Mucosa of descending colon (tissue), 3 donors: ENCODE measurements at regions not wholly inside any gene's neighbourhood (a gene's known extent, or its start where the extent isn't known, plus 50 kb on each side); places are given as distances from the start of the nearest gene placed in this dataset.

Experiments
- ATAC-seq: fragments of 200-7000 bp; cut with Tn5 transposase; one replicate; pipeline ENCODE4 v1.9.1; 2020; ENCODE audit warnings: mild to moderate bottlenecking, moderate library complexity
- DNase-seq, 3 donors: peaks; one replicate each; pipeline ENCODE4 v3.0.0-alpha.2; 2020
- H3K36me3 ChIP-seq: fragments of 200-600 bp; one replicate; pipeline ENCODE4 v1.8.0; 2021; ENCODE audit warnings: low read depth, mild to moderate bottlenecking
- H3K4me1 ChIP-seq: fragments of 200-600 bp; one replicate; pipeline ENCODE4 v1.8.0; 2021; ENCODE audit warnings: low read depth, mild to moderate bottlenecking
- H3K4me3 ChIP-seq: fragments of 200-600 bp; one replicate; pipeline ENCODE4 v1.8.0; 2021; ENCODE audit warnings: mild to moderate bottlenecking
- H3K9me3 ChIP-seq: fragments of 200-600 bp; one replicate; pipeline ENCODE4 v1.8.0; 2021; ENCODE audit warnings: mild to moderate bottlenecking
- intact Hi-C, 2 donors: fragments of 100-400 bp; cut with DNase I in 1 of 2; cut with micrococcal nuclease in 1 of 2; formaldehyde crosslinking; loops; one replicate each; pipeline versions ENCODE4 v1.11.0 to v1.11.1; 2022; cut with DNase I, micrococcal nuclease
- TF ChIP-seq, protein P1 (sequence below): fragments of 200-600 bp; IDR thresholded peaks from one replicate; pipeline ENCODE4 v1.8.0; 2022; ENCODE audit warnings: antibody characterized with exemption, mild to moderate bottlenecking
- donor health status: DM: no; HTN: no; CAD: no; lungs with moderate emphysema.
- donor health status: DM: no; HTN: no; CAD: no.
- donor health status: DM: no; HTN: yes; CAD: no.

- no peak for ATAC-seq
- TF ChIP-seq, protein P1, sequence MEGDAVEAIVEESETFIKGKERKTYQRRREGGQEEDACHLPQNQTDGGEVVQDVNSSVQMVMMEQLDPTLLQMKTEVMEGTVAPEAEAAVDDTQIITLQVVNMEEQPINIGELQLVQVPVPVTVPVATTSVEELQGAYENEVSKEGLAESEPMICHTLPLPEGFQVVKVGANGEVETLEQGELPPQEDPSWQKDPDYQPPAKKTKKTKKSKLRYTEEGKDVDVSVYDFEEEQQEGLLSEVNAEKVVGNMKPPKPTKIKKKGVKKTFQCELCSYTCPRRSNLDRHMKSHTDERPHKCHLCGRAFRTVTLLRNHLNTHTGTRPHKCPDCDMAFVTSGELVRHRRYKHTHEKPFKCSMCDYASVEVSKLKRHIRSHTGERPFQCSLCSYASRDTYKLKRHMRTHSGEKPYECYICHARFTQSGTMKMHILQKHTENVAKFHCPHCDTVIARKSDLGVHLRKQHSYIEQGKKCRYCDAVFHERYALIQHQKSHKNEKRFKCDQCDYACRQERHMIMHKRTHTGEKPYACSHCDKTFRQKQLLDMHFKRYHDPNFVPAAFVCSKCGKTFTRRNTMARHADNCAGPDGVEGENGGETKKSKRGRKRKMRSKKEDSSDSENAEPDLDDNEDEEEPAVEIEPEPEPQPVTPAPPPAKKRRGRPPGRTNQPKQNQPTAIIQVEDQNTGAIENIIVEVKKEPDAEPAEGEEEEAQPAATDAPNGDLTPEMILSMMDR: no peak
- Histone ChIP-seq H3K4me1 (no peaks in the 10 kb centered on the region), H3K9me3 (no peaks in the 10 kb centered on the region), H3K4me3 (no peak overlapping the region), H3K36me3 (no peaks in the 10 kb centered on the region)
- intact Hi-C loops: no loop called here
- DNase-seq: peak in 1 of 3 donors; percentile 12
These were observed 107.7 kb upstream of the EEPD1 start for GRCh38 chr7:36045326-36045725.

DNA sequence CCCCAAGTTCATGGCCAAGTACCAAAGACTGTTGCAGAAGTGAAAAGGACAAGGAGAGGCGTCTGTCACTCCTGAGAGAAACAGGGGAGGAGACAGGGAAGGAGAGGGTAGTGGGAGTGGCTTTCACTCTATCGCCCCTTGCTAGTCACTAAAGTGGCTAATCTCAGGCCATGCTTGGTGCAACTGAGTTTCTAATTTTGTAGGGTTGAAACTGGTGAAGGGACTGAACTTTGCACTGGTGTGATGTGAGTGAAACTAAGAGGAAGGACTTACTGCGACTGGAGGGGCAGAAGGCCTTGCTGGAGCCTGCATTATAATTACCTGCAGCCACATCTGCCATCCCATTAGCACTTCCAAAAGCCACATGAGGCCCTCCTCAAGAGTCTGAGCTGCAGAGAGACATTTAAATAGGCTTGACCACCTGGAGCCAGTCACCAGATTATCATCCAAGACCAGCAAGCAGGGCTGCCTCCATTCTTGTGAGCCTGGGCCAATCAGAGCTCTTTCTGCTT lies 107.2 kb upstream of the EEPD1 start:
- Histone ChIP-seq H3K4me1 (no peaks in the 10 kb centered on the region), H3K4me3 (no peak overlapping the region), H3K9me3 (no peaks in the 10 kb centered on the region), H3K36me3 (no peaks in the 10 kb centered on the region)
- TF ChIP-seq, protein P1: no peak
- intact Hi-C loops: no loop called here
- ATAC-seq (no peak), DNase-seq (no peak)

GRCh38 chr7:36047091-36047658 lies 105.9 kb upstream of the EEPD1 start:
- Histone ChIP-seq H3K36me3 (no peaks in the 10 kb centered on the region), H3K9me3 (no peaks in the 10 kb centered on the region), H3K4me1 (no peaks in the 10 kb centered on the region), H3K4me3 (no peak overlapping the region)
- DNase-seq: no peak
- intact Hi-C loops: no loop called here
- TF ChIP-seq, protein P1: no peak
- no peak for ATAC-seq

GRCh38 chr7:36048141-36048901 lies 104.7 kb upstream of the EEPD1 start:
- TF ChIP-seq, protein P1: no peak
- intact Hi-C loops: no loop called here
- H3K4me1 ChIP-seq: no peaks in the 10 kb centered on the region
- ATAC-seq (no peak), DNase-seq (no peak)
- H3K4me3 ChIP-seq: no peak overlapping the region
- no peaks in the 10 kb centered on the region for H3K36me3 ChIP-seq
- no peaks in the 10 kb centered on the region for H3K9me3 ChIP-seq

DNA sequence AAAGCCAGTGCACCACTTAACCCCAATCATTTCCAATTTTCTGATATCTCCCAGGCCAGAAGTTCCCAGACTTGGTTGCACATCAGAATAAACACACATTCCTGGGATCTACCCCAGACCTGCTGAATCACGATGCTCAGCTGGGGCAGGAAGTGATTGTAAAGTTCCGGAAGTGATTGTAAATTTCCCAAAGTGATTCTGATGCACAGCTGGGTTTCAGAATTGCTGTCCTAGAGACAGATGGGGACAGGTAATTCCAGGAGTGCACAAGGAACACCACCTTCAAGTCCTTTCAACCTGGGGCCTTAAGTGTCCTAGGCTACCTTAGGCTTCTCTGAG lies 104.2 kb upstream of the EEPD1 start:
- TF ChIP-seq, protein P1: no peak
- Histone ChIP-seq H3K4me1 (no peaks in the 10 kb centered on the region), H3K9me3 (no peaks in the 10 kb centered on the region), H3K36me3 (no peaks in the 10 kb centered on the region), H3K4me3 (no peak overlapping the region)
- ATAC-seq (no peak), DNase-seq (no peak)
- intact Hi-C loops: no loop called here
